ENCODE measurements at regions not wholly inside any gene's neighbourhood (a gene's known extent, or its start where the extent isn't known, plus 50 kb on each side); places are given as distances from the start of the nearest gene placed in this dataset.

DNA sequence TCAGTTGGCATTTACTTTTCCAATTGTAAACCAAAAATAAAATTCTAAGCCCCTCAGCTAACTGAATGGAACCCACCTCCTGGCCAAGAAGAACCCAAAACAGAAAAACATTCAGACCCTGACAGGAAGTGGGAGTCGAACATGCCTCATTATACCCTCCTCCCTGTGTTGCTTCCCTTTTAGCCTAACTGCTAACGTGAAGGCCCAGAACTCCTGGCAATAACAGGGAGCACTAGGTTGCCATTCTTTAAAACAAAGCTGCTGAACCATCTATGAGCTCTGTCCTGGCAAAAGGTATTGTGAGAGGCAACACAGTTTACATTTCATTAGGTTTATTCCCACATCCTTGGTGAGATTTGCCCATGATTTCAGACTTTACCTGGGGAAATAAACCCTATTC, 481.4 kb downstream of the CHSY3 start:
- Mint-ChIP-seq H3K4me3 (ENCODE audit: unreplicated experiment) (no peak overlapping the region), H3K27ac (ENCODE audit: low read depth, unreplicated experiment) (peak overlapping the region; percentile 36), H3K36me3 (ENCODE audit: insufficient read depth, unreplicated experiment) (no peaks in the 10 kb centered on the region), H3K9me3 (ENCODE audit: unreplicated experiment) (no peaks in the 10 kb centered on the region), H3K27me3 (ENCODE audit: insufficient read depth, unreplicated experiment) (no peaks in the 10 kb centered on the region), H3K4me1 (ENCODE audit: insufficient read depth, unreplicated experiment) (no peaks in the 10 kb centered on the region)
- ChIA-PET CTCF (interaction anchor here (0.7 kb wide), 1 partner anchor 298 kb away, joined by 4 read pairs; no protein-coding TSS in a partner anchor), POLR2A (no interaction called here)
- DNase-seq (ENCODE audit: unreplicated experiment), result no peak
- intact Hi-C loops (cut with micrococcal nuclease), result no loop called here
- TF ChIP-seq, protein P1, sequence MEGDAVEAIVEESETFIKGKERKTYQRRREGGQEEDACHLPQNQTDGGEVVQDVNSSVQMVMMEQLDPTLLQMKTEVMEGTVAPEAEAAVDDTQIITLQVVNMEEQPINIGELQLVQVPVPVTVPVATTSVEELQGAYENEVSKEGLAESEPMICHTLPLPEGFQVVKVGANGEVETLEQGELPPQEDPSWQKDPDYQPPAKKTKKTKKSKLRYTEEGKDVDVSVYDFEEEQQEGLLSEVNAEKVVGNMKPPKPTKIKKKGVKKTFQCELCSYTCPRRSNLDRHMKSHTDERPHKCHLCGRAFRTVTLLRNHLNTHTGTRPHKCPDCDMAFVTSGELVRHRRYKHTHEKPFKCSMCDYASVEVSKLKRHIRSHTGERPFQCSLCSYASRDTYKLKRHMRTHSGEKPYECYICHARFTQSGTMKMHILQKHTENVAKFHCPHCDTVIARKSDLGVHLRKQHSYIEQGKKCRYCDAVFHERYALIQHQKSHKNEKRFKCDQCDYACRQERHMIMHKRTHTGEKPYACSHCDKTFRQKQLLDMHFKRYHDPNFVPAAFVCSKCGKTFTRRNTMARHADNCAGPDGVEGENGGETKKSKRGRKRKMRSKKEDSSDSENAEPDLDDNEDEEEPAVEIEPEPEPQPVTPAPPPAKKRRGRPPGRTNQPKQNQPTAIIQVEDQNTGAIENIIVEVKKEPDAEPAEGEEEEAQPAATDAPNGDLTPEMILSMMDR (IDR thresholded peaks at IDR 0.05; ENCODE audit: unreplicated experiment), result no peak
- BruUV-seq (replicated peaks), result no TSS peak

DNA sequence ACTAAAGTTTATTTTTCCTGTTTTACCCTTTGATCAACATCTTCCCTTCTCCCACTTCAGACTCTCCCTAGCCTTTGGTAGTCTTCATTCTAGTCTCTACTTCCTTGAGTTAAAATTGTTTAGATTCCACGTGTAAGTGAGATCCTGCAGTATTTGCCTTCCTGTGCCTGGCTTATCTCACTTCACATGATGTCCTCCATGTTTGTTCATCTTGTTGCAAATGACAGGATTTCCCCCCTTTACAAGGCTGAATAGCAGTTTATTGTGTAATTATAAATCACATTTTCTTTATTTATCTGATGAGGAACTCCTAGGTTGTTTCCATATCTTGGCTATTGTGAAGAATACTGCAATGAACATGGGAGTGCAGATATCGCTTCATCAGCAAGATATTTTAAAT, 461.7 kb downstream of the CHSY3 start:
- Mint-ChIP-seq H3K4me1 (ENCODE audit: insufficient read depth, unreplicated experiment) (no peaks in the 10 kb centered on the region), H3K36me3 (ENCODE audit: insufficient read depth, unreplicated experiment) (no peaks in the 10 kb centered on the region), H3K27me3 (ENCODE audit: insufficient read depth, unreplicated experiment) (no peaks in the 10 kb centered on the region), H3K9me3 (ENCODE audit: unreplicated experiment) (no peaks in the 10 kb centered on the region), H3K27ac (ENCODE audit: low read depth, unreplicated experiment) (no peak overlapping the region), H3K4me3 (ENCODE audit: unreplicated experiment) (no peak overlapping the region)
- ChIA-PET CTCF (interaction anchor here (0.6 to 0.7 kb wide), 4 partner anchors 56 to 354 kb away, joined by 3 to 4 read pairs (median 3); no protein-coding TSS in a partner anchor), POLR2A (no interaction called here)
- no peak for DNase-seq (ENCODE audit: unreplicated experiment)
- intact Hi-C loops (cut with micrococcal nuclease), result no loop called here
- no TSS peak for BruUV-seq (replicated peaks)
- TF ChIP-seq, protein P1 (IDR thresholded peaks at IDR 0.05; ENCODE audit: unreplicated experiment), result no peak

DNA sequence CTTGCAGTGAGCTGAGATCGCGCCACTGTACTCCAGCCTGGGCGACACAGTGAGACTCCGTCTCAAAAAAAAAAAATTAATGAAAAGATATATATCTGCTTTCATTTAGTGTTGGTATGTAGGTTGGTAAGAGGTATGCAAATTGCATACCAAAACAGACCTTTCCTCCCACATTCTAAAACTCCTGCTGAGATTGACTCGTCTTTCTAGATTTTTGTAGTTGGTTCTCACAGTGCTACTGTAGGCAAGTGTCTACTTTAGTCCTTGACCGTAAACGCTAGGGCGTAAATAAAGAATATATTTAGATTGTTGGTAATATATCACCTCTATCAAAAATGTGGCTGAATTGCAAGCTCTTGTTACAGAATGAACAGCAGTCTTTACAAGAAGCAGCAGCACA, 445.9 kb downstream of the CHSY3 start:
- Mint-ChIP-seq H3K27ac (ENCODE audit: low read depth, unreplicated experiment) (no peak overlapping the region), H3K4me3 (ENCODE audit: unreplicated experiment) (no peak overlapping the region), H3K36me3 (ENCODE audit: insufficient read depth, unreplicated experiment) (no peaks in the 10 kb centered on the region), H3K4me1 (ENCODE audit: insufficient read depth, unreplicated experiment) (no peaks in the 10 kb centered on the region), H3K9me3 (ENCODE audit: unreplicated experiment) (no peaks in the 10 kb centered on the region), H3K27me3 (ENCODE audit: insufficient read depth, unreplicated experiment) (no peaks in the 10 kb centered on the region)
- ChIA-PET CTCF (no interaction called here), POLR2A (no interaction called here)
- BruUV-seq (replicated peaks), result no TSS peak
- DNase-seq (ENCODE audit: unreplicated experiment), result no peak
- intact Hi-C loops (cut with micrococcal nuclease), result no loop called here
- TF ChIP-seq, protein P1 (IDR thresholded peaks at IDR 0.05; ENCODE audit: unreplicated experiment), result no peak

DNA sequence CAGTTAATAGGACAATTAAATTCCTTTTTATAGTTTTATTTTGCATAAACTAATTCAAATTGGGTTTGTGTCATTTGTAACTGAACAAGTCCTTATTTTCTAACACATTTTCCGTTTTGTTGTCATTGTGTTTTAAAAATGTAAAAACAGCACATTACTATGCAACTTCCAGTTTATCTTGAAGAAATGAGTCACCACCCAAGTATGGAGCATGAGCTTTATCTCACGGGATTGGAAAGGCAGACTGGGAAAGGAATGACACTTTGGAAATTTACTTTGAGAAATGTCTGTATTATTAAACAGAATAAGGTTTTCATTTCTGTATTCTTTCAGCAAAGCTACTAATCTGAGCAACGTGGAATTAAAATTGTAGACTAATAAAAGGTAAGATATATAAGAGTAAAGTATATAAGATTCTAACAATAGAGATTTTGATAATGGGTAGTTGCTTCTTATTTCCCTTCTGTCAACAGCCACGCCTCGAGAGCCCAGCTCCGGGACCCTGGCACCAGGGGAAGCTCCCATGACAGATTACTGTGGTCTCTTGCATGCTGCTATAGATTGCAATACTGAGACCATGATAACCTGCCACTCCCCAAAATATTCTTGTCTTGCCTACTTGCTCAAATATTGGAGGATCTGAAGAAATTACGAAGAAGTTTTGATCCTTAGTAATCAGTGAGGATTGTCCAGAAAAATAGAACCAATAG, 433.1 kb downstream of the CHSY3 start:
- H3K4me3 Mint-ChIP-seq (ENCODE audit: unreplicated experiment), result no peak overlapping the region
- no TSS peak for BruUV-seq (replicated peaks)
- CTCF ChIA-PET, result interaction anchor here (0.7 to 0.8 kb wide), 2 partner anchors 12 to 1943 kb away, joined by 3 read pairs; no protein-coding TSS in a partner anchor

More for the DNA sequence above, 433.1 kb downstream of the CHSY3 start:
- Mint-ChIP-seq H3K36me3 (ENCODE audit: insufficient read depth, unreplicated experiment) (no peaks in the 10 kb centered on the region), H3K9me3 (ENCODE audit: unreplicated experiment) (peaks cover 5% of the 10 kb centered on the region), H3K4me1 (ENCODE audit: insufficient read depth, unreplicated experiment) (peaks cover 22% of the 10 kb centered on the region), H3K27me3 (ENCODE audit: insufficient read depth, unreplicated experiment) (no peaks in the 10 kb centered on the region), H3K27ac (ENCODE audit: low read depth, unreplicated experiment) (peak overlapping the region; percentile 2)
- TF ChIP-seq, protein P1 (IDR thresholded peaks at IDR 0.05; ENCODE audit: unreplicated experiment), result no peak
- DNase-seq (ENCODE audit: unreplicated experiment), result peak; percentile 53
- intact Hi-C loops (cut with micrococcal nuclease), result no loop called here
- POLR2A ChIA-PET, result interaction anchor here (0.6 to 0.7 kb wide), 2 partner anchors 19 to 199 kb away, joined by 3 read pairs; no protein-coding TSS in a partner anchor
